ENCODE measurements at regions not wholly inside any gene's neighbourhood (a gene's known extent, or its start where the extent isn't known, plus 50 kb on each side); places are given as distances from the start of the nearest gene placed in this dataset.

- TF ChIP-seq, protein P1, sequence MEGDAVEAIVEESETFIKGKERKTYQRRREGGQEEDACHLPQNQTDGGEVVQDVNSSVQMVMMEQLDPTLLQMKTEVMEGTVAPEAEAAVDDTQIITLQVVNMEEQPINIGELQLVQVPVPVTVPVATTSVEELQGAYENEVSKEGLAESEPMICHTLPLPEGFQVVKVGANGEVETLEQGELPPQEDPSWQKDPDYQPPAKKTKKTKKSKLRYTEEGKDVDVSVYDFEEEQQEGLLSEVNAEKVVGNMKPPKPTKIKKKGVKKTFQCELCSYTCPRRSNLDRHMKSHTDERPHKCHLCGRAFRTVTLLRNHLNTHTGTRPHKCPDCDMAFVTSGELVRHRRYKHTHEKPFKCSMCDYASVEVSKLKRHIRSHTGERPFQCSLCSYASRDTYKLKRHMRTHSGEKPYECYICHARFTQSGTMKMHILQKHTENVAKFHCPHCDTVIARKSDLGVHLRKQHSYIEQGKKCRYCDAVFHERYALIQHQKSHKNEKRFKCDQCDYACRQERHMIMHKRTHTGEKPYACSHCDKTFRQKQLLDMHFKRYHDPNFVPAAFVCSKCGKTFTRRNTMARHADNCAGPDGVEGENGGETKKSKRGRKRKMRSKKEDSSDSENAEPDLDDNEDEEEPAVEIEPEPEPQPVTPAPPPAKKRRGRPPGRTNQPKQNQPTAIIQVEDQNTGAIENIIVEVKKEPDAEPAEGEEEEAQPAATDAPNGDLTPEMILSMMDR (conservative IDR thresholded peaks at IDR 0.05; ENCODE audit: low read length), result no peak
- TF ChIP-seq EZH2phosphoT487 (IDR thresholded peaks at IDR 0.05; ENCODE audit: borderline replicate concordance, low read depth, low read length), result no peak
Observed at GRCh38 chr4:184573701-184574100, 75.5 kb downstream of the CASP3 start.

Measured in OCI-LY7 (cell line).